Right lobe of liver (tissue), 6 donors: ENCODE measurements at regions not wholly inside any gene's neighbourhood (a gene's known extent, or its start where the extent isn't known, plus 50 kb on each side); places are given as distances from the start of the nearest gene placed in this dataset.

ENCODE experiments used
- ATAC-seq, 4 donors: fragments of 200-7000 bp; cut with Tn5 transposase; one replicate each; pipeline ENCODE4 v1.9.1; 2020; ENCODE audit warnings: mild to moderate bottlenecking in 4 of 4, moderate library complexity in 4 of 4
- DNase-seq, 3 donors: peaks; one replicate each; pipeline ENCODE4 v3.0.0-alpha.2; 2020
- H3K27ac ChIP-seq, 3 donors: fragments of 200-600 bp; one replicate each; pipeline ENCODE4 v1.8.0; 2022
- H3K27me3 ChIP-seq, 2 donors: fragments of 200-600 bp; one replicate each; pipeline ENCODE4 v1.8.0; 2022
- H3K36me3 ChIP-seq, 4 donors: fragments of 200-600 bp; sonication (generic) in 1 of 4; one replicate each; pipeline versions ENCODE4 v1.5.1 to v1.8.0; 2017 to 2022; ENCODE audit warnings: control low read depth in 1 of 4
- H3K4me1 ChIP-seq, 4 donors: fragments of 200-600 bp; sonication (generic) in 1 of 4; one replicate each; pipeline versions ENCODE4 v1.5.1 to v1.8.0; 2017 to 2022; ENCODE audit warnings: control low read depth in 1 of 4
- H3K4me3 ChIP-seq, 3 donors: fragments of 200-600 bp; one replicate each; pipeline ENCODE4 v1.8.0; 2022
- H3K9me3 ChIP-seq, 4 donors: fragments of 200-600 bp; sonication (generic) in 1 of 4; one replicate each; pipeline versions ENCODE4 v1.5.1 to v1.8.0; 2017 to 2022; ENCODE audit warnings: control low read depth in 1 of 4
- CTCF ChIP-seq, 4 donors: fragments of 200-600 bp in 3 of 4; fragments of 450-650 bp in 1 of 4; IDR thresholded peaks; one replicate each; pipeline versions ENCODE4 v1.5.1 to v1.8.0; 2016 to 2022; ENCODE audit warnings: antibody characterized with exemption in 4 of 4, mild to moderate bottlenecking in 2 of 4
- POLR2A ChIP-seq: fragments of 450-650 bp; IDR thresholded peaks from one replicate; pipeline ENCODE4 v1.6.1; 2017; ENCODE audit warnings: antibody characterized with exemption, mild to moderate bottlenecking
- WGBS: methylation state at CpG from one replicate; pipeline ENCODE4 v1.1.6; 2018; ENCODE audit warnings: low coverage, low lambda C conversion rate; ENCODE audit not compliant: insufficient coverage; ENCODE audit errors: missing lambda C conversion rate; 5-methylcytosine and 5-hydroxymethylcytosine counted together
- intact Hi-C, 2 donors: fragments of 100-400 bp; cut with DNase I; formaldehyde crosslinking; loops; one replicate each; pipeline versions ENCODE4 v1.11.2 to v1.14.1; 2022
- donor health status: DM: no; HTN: yes; CAD: no.
- donor health status: DM: no; HTN: no; CAD: no.
- donor health status: DM: no; HTN: no; CAD: no.
- donor health status: DM: no; HTN: yes; CAD: no.
- donor health status: DM: no; HTN: yes; CAD: no.

GRCh38 chr15:39400821-39401550, 179.9 kb upstream of the THBS1 start:
- no peaks in the 10 kb centered on the region for H3K4me1 ChIP-seq
- H3K27ac ChIP-seq, result no peak overlapping the region
- no peaks in the 10 kb centered on the region for H3K27me3 ChIP-seq
- no peaks in the 10 kb centered on the region for H3K9me3 ChIP-seq
- no peaks in the 10 kb centered on the region for H3K36me3 ChIP-seq
- ATAC-seq (no peak), DNase-seq (no peak)
- TF ChIP-seq CTCF (IDR thresholded peaks at IDR 0.05), result no peak
- no peak for TF ChIP-seq POLR2A
- WGBS, result 78% methylated on average over 7 of the region's 7 CpGs
- intact Hi-C loops, result no loop called here
- no peak overlapping the region for H3K4me3 ChIP-seq

- H3K9me3 ChIP-seq, result no peaks in the 10 kb centered on the region
- ATAC-seq, result no peak
- intact Hi-C loops, result no loop called here
- WGBS, result 22% methylated on average over 3 of the region's 3 CpGs
- TF ChIP-seq POLR2A (no peak), CTCF (IDR thresholded peaks at IDR 0.05) (no peak)
- no peak overlapping the region for H3K27ac ChIP-seq
- no peaks in the 10 kb centered on the region for H3K27me3 ChIP-seq
- H3K4me1 ChIP-seq, result no peaks in the 10 kb centered on the region
- no peaks in the 10 kb centered on the region for H3K36me3 ChIP-seq
- DNase-seq, result no peak
- H3K4me3 ChIP-seq, result no peak overlapping the region
Observed at GRCh38 chr15:39403640-39404117, 177.2 kb upstream of the THBS1 start.

GRCh38 chr15:39404767-39405181, 176.1 kb upstream of the THBS1 start:
- ATAC-seq, result no peak
- no peak for DNase-seq
- no peaks in the 10 kb centered on the region for H3K27me3 ChIP-seq
- H3K27ac ChIP-seq, result no peak overlapping the region
- H3K4me1 ChIP-seq, result no peaks in the 10 kb centered on the region
- no peaks in the 10 kb centered on the region for H3K9me3 ChIP-seq
- 66% methylated on average over 4 of the region's 5 CpGs for WGBS
- H3K36me3 ChIP-seq, result no peaks in the 10 kb centered on the region
- intact Hi-C loops, result no loop called here
- TF ChIP-seq CTCF (IDR thresholded peaks at IDR 0.05) (no peak), POLR2A (no peak)
- no peak overlapping the region for H3K4me3 ChIP-seq

GRCh38 chr15:39406485-39406884, 174.4 kb upstream of the THBS1 start:
- ATAC-seq (no peak), DNase-seq (no peak)
- WGBS, result 83% methylated on average over 5 of the region's 6 CpGs
- Histone ChIP-seq H3K4me1 (no peaks in the 10 kb centered on the region), H3K27me3 (no peaks in the 10 kb centered on the region), H3K4me3 (no peak overlapping the region), H3K9me3 (no peaks in the 10 kb centered on the region), H3K27ac (no peak overlapping the region), H3K36me3 (no peaks in the 10 kb centered on the region)
- intact Hi-C loops, result no loop called here
- TF ChIP-seq CTCF (IDR thresholded peaks at IDR 0.05) (no peak), POLR2A (no peak)
